ENCODE measurements at regions not wholly inside any gene's neighbourhood (a gene's known extent, or its start where the extent isn't known, plus 50 kb on each side); places are given as distances from the start of the nearest gene placed in this dataset.

- TF ChIP-seq CTCF (IDR thresholded peaks at IDR 0.05) (no peak), POLR2A (IDR thresholded peaks at IDR 0.05) (no peak)
Measured at GRCh38 chr11:15602047-15602446, 487.3 kb downstream of the INSC start.

All from breast epithelium (tissue), 3 donors.